H9 (cell line): ENCODE measurements at regions not wholly inside any gene's neighbourhood (a gene's known extent, or its start where the extent isn't known, plus 50 kb on each side); places are given as distances from the start of the nearest gene placed in this dataset.

Source experiments
- DNase-seq: peaks from one replicate; pipeline ENCODE4 v3.0.0-alpha.2; 2017
- H2AFZ ChIP-seq: one replicate; pipeline ENCODE4 v1.6.1; 2013; ENCODE audit warnings: mild to moderate bottlenecking, low read length, control low read depth, moderate library complexity
- H2AK5ac ChIP-seq: 2 replicates; pipeline ENCODE4 v1.6.1; 2013; ENCODE audit warnings: low read length, control low read depth, mixed read lengths; ENCODE audit not compliant: insufficient read length
- H2BK120ac ChIP-seq: one replicate; pipeline ENCODE4 v1.6.1; 2013; ENCODE audit warnings: low read depth, mild to moderate bottlenecking, low read length, control low read depth, inconsistent platforms; ENCODE audit not compliant: poor library complexity, severe bottlenecking
- H2BK12ac ChIP-seq: 2 replicates; pipeline ENCODE4 v1.6.1; 2013; ENCODE audit warnings: low read length, control low read depth, mixed read lengths, low read depth; ENCODE audit not compliant: insufficient read length
- H2BK15ac ChIP-seq: 2 replicates; pipeline ENCODE4 v1.6.1; 2013; ENCODE audit warnings: low read depth, low read length, control low read depth
- H2BK20ac ChIP-seq: one replicate; pipeline ENCODE4 v1.6.1; 2013; ENCODE audit warnings: low read depth, mild to moderate bottlenecking, low read length, control low read depth, inconsistent platforms; ENCODE audit not compliant: poor library complexity, severe bottlenecking
- H2BK5ac ChIP-seq: 2 replicates; pipeline ENCODE4 v1.6.1; 2013; ENCODE audit warnings: low read length, control low read depth, mixed read lengths; ENCODE audit not compliant: insufficient read length
- H3K14ac ChIP-seq: 2 replicates; pipeline ENCODE4 v1.6.1; 2013; ENCODE audit warnings: low read length, control low read depth; ENCODE audit not compliant: insufficient read depth
- H3K18ac ChIP-seq: 2 replicates; pipeline ENCODE4 v1.6.1; 2013; ENCODE audit warnings: low read depth, mild to moderate bottlenecking, mixed read lengths, low read length, control low read depth; ENCODE audit not compliant: insufficient read length
- H3K23ac ChIP-seq: 2 replicates; pipeline ENCODE4 v1.6.1; 2013; ENCODE audit warnings: low read length, control low read depth, mixed read lengths, low read depth; ENCODE audit not compliant: insufficient read length
- H3K23me2 ChIP-seq: 2 replicates; pipeline ENCODE4 v1.6.1; 2013; ENCODE audit warnings: low read depth, mild to moderate bottlenecking, mixed read lengths, low read length, control low read depth; ENCODE audit not compliant: insufficient read length, poor library complexity, severe bottlenecking
- H3K27ac ChIP-seq: 2 replicates; pipeline ENCODE4 v1.5.1; 2013; ENCODE audit warnings: low read length, control low read depth, mixed read lengths, low read depth; ENCODE audit not compliant: insufficient read length
- H3K27me3 ChIP-seq: 2 replicates; pipeline ENCODE4 v1.6.1; 2013; ENCODE audit warnings: low read length, control low read depth, inconsistent platforms; ENCODE audit not compliant: insufficient read depth
- H3K4ac ChIP-seq: 2 replicates; pipeline ENCODE4 v1.6.1; 2013; ENCODE audit warnings: low read depth, mild to moderate bottlenecking, control low read depth, inconsistent platforms, low read length, moderate library complexity
- H3K4me1 ChIP-seq: 2 replicates; pipeline ENCODE4 v1.6.1; 2013; ENCODE audit warnings: low read length, control low read depth, inconsistent platforms; ENCODE audit not compliant: insufficient read depth
- H3K4me2 ChIP-seq: 2 replicates; pipeline ENCODE4 v1.6.1; 2013; ENCODE audit warnings: low read length, control low read depth, mixed read lengths; ENCODE audit not compliant: insufficient read length, insufficient read depth
- H3K56ac ChIP-seq: 2 replicates; pipeline ENCODE4 v1.6.1; 2013; ENCODE audit warnings: low read depth, mild to moderate bottlenecking, mixed read lengths, low read length, control low read depth; ENCODE audit not compliant: insufficient read length
- H3K79me1 ChIP-seq: 2 replicates; pipeline ENCODE4 v1.6.1; 2013; ENCODE audit warnings: low read depth, mild to moderate bottlenecking, moderate library complexity, low read length, control low read depth, inconsistent platforms; ENCODE audit not compliant: insufficient read depth, poor library complexity, severe bottlenecking
- H3K79me2 ChIP-seq: 2 replicates; pipeline ENCODE4 v1.6.1; 2013; ENCODE audit warnings: low read length, control low read depth, inconsistent platforms; ENCODE audit not compliant: insufficient read depth
- H3K9ac ChIP-seq: 2 replicates; pipeline ENCODE4 v1.6.1; 2013; ENCODE audit warnings: low read length, control low read depth, mixed read lengths; ENCODE audit not compliant: insufficient read length; ENCODE audit errors: extremely low read depth
- H3K9me3 ChIP-seq: one replicate; pipeline ENCODE4 v1.6.1; 2013; ENCODE audit warnings: low read depth, low read length, inconsistent platforms; ENCODE audit not compliant: control insufficient read depth
- H3T11ph ChIP-seq: one replicate; pipeline ENCODE4 v1.6.1; 2013; ENCODE audit warnings: mild to moderate bottlenecking, low read length, control low read depth, inconsistent platforms
- H4K20me1 ChIP-seq: one replicate; pipeline ENCODE4 v1.6.1; 2013; ENCODE audit not compliant: control insufficient read depth, insufficient read length, insufficient read depth
- H4K5ac ChIP-seq: 2 replicates; pipeline ENCODE4 v1.6.1; 2013; ENCODE audit warnings: low read depth, mild to moderate bottlenecking, mixed read lengths, low read length, control low read depth; ENCODE audit not compliant: insufficient read length
- H4K8ac ChIP-seq: replicated peaks from 2 replicates; pipeline ENCODE4 v1.6.1; 2013; ENCODE audit warnings: low read length, control low read depth, mixed read lengths, low read depth; ENCODE audit not compliant: insufficient read length
- H4K91ac ChIP-seq: 2 replicates; pipeline ENCODE4 v1.6.1; 2013; ENCODE audit warnings: low read depth, mild to moderate bottlenecking, moderate library complexity, mixed read lengths, low read length, control low read depth; ENCODE audit not compliant: insufficient read length
- H3K27ac Mint-ChIP-seq, 3 experiments: 2 replicates in 2 of 3; 3 replicates in 1 of 3; pipeline ENCODE4 v1.8.0; 2020 to 2021; ENCODE audit warnings: mixed read lengths in 3 of 3, mild to moderate bottlenecking in 1 of 3, moderate library complexity in 1 of 3
- H3K27me3 Mint-ChIP-seq: 2 replicates; pipeline ENCODE4 v1.8.0; 2021; ENCODE audit warnings: low read depth, mild to moderate bottlenecking, moderate library complexity, mixed read lengths
- H3K36me3 Mint-ChIP-seq, 3 experiments: 2 replicates in 2 of 3; 3 replicates in 1 of 3; pipeline ENCODE4 v1.8.0; 2020 to 2021; ENCODE audit warnings: low read depth in 3 of 3, mixed read lengths in 3 of 3; ENCODE audit not compliant: insufficient read depth in 1 of 3
- H3K4me1 Mint-ChIP-seq, 2 experiments: 2 replicates each; pipeline ENCODE4 v1.8.0; 2020; ENCODE audit warnings: mixed read lengths in 2 of 2
- H3K4me3 Mint-ChIP-seq, 2 experiments: 2 replicates in 1 of 2; 3 replicates in 1 of 2; pipeline ENCODE4 v1.8.0; 2020 to 2021; ENCODE audit warnings: mild to moderate bottlenecking in 2 of 2, mixed read lengths in 2 of 2, moderate library complexity in 1 of 2
- H3K9me3 Mint-ChIP-seq, 2 experiments: 2 replicates in 1 of 2; 3 replicates in 1 of 2; pipeline ENCODE4 v1.8.0; 2020; ENCODE audit warnings: mild to moderate bottlenecking in 2 of 2, mixed read lengths in 2 of 2, moderate library complexity in 1 of 2
- WGBS: extraction: QIAGEN DNeasy Blood & Tissue Kit; methylation state at CpG from one replicate; pipeline ENCODE4 v1.1.7; 2013; ENCODE audit warnings: missing lambda C conversion rate, low lambda C conversion rate, mixed read lengths; ENCODE audit not compliant: insufficient read length; ENCODE audit errors: extremely low coverage; 5-methylcytosine and 5-hydroxymethylcytosine counted together
- TF ChIP-seq, protein P1 (sequence below): fragments of 200-600 bp; sonication (generic); conservative IDR thresholded peaks from 3 replicates; pipeline ENCODE4 v1.8.0; 2021; ENCODE audit warnings: antibody characterized with exemption, mild to moderate bottlenecking

DNA sequence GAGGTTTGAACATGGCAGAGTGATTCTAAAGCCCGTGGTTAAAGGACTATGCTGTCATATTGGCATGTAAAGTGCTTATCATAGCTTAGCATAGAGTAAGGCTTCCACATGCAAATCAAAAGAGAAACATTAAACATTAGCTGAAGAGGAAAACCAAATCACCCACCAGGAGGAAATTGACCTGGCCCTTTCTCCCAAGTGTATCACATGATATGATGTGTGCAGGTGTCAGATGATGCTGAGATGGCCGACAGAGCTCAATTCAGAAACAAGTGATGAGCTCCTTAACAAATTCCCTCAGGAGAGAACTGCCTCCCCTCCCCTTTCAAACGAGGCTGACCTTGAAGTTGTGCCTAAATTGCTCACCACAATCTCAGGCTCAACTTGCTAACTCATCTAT is 217.1 kb upstream of the BTG1 start:
- DNase-seq, result no peak
- no CpG with 5 or more reads among the region's 3 CpGs for WGBS
- TF ChIP-seq, protein P1, sequence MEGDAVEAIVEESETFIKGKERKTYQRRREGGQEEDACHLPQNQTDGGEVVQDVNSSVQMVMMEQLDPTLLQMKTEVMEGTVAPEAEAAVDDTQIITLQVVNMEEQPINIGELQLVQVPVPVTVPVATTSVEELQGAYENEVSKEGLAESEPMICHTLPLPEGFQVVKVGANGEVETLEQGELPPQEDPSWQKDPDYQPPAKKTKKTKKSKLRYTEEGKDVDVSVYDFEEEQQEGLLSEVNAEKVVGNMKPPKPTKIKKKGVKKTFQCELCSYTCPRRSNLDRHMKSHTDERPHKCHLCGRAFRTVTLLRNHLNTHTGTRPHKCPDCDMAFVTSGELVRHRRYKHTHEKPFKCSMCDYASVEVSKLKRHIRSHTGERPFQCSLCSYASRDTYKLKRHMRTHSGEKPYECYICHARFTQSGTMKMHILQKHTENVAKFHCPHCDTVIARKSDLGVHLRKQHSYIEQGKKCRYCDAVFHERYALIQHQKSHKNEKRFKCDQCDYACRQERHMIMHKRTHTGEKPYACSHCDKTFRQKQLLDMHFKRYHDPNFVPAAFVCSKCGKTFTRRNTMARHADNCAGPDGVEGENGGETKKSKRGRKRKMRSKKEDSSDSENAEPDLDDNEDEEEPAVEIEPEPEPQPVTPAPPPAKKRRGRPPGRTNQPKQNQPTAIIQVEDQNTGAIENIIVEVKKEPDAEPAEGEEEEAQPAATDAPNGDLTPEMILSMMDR, result no peak
- Mint-ChIP-seq H3K4me3 (no peak overlapping the region), H3K36me3 (no peaks in the 10 kb centered on the region), H3K27ac (no peak overlapping the region), H3K9me3 (no peaks in the 10 kb centered on the region), H3K4me1 (peaks cover 13 to 17% of the 10 kb centered on the region in 2 experiments), H3K27me3 (no peaks in the 10 kb centered on the region)
- Histone ChIP-seq H3K23ac (no peak overlapping the region), H4K5ac (no peak overlapping the region), H3K4me2 (no peak overlapping the region), H3K9me3 (no peaks in the 10 kb centered on the region), H3K9ac (no peak overlapping the region), H2BK12ac (no peak overlapping the region), H4K91ac (no peak overlapping the region), H3K27ac (no peak overlapping the region), H2BK15ac (no peak overlapping the region), H3K23me2 (no peaks in the 10 kb centered on the region), H2BK20ac (no peak overlapping the region), H4K8ac (no peak overlapping the region), H3K14ac (no peak overlapping the region), H3K79me1 (no peaks in the 10 kb centered on the region), H3K4me1 (peaks cover 5% of the 10 kb centered on the region; the same call in 1 of the 2 replicates), H3T11ph (no peak overlapping the region), H3K4ac (no peak overlapping the region), H2AK5ac (no peak overlapping the region), H2BK5ac (no peak overlapping the region), H4K20me1 (no peaks in the 10 kb centered on the region), H3K56ac (no peak overlapping the region), H3K27me3 (no peaks in the 10 kb centered on the region), H3K18ac (no peak overlapping the region), H2BK120ac (no peak overlapping the region), H2AFZ (no peak overlapping the region), H3K79me2 (no peaks in the 10 kb centered on the region)
